ENCODE measurements at regions not wholly inside any gene's neighbourhood (a gene's known extent, or its start where the extent isn't known, plus 50 kb on each side); places are given as distances from the start of the nearest gene placed in this dataset.

DNA sequence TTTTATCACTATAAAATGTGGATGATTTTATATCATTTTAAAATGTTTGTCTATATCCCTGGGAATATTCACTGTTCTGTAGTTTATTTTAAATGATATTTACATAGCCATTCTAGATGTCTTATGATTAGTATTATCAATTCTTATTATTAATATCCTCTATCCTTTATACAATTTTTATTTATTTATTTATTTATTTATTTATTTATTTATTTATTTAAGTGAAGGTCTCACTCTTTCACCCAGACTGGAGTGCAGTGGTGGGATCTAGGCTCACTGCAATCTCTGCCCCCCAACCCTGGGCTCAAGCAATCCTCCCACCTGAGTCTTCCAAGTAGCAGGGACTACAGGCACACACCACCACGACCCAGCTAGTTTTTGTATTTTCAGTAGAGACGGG is 1848.9 kb downstream of the EFNA5 start:
- peaks cover 0 to 31% (median 4%) of the 10 kb centered on the region in 9 donors for H3K9me3 Mint-ChIP-seq
- no peak for DNase-seq
- H3K4me1 Mint-ChIP-seq: no peaks in the 10 kb centered on the region
- ATAC-seq: no peak
- no peak overlapping the region for H3K4me3 Mint-ChIP-seq
- POLR2A ChIA-PET: no interaction called here
- no peaks in the 10 kb centered on the region for H3K36me3 Mint-ChIP-seq
- H3K27me3 Mint-ChIP-seq: no peaks in the 10 kb centered on the region
- no peak overlapping the region for H3K27ac Mint-ChIP-seq

DNA sequence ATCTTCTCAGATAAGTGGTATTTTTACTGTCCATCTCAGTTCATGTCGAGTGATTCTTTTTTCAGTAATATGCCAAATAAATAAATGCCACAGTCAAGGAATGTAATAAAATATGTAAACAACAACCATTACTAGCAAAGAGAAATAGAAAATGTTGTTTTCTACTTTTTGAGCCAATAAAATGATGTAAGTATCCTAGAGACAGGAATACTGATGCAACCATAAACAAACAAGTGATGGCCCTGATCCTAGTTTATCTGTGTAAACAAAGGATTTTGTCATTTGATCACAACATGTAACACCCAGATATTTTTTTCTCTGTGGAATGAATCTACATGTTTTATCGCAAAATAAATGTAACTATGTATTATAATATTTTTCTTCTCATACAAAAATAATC is 1852.8 kb downstream of the EFNA5 start:
- Mint-ChIP-seq H3K4me3 (no peak overlapping the region), H3K4me1 (no peaks in the 10 kb centered on the region), H3K27ac (no peak overlapping the region), H3K9me3 (peaks cover 0 to 21% (median 4%) of the 10 kb centered on the region in 9 donors), H3K27me3 (no peaks in the 10 kb centered on the region), H3K36me3 (no peaks in the 10 kb centered on the region)
- ATAC-seq (no peak), DNase-seq (no peak)
- POLR2A ChIA-PET: no interaction called here

DNA sequence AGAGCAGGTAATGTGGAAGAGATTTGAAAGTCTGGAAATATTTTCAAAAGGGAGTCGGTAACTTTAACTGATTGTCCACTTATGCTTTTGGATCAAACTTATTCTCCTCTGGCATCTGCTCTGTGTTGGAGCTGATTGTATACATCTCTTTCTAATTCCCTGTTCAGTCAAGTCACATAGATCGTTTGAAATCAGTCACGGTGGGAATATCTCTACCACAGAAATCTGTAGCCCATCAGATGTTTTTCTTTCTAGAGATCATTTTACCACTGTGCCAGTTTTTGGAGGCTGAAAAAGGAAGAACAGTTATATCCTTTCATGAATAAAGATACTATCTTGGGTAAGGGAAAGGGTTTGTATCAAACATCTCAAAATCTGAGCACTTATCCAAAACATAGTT is 1853.3 kb downstream of the EFNA5 start:
- Mint-ChIP-seq H3K27ac (no peak overlapping the region), H3K9me3 (peaks cover 0 to 21% (median 4%) of the 10 kb centered on the region in 9 donors), H3K4me3 (no peak overlapping the region), H3K4me1 (no peaks in the 10 kb centered on the region), H3K36me3 (no peaks in the 10 kb centered on the region), H3K27me3 (no peaks in the 10 kb centered on the region)
- POLR2A ChIA-PET: no interaction called here
- DNase-seq: no peak
- no peak for ATAC-seq

DNA sequence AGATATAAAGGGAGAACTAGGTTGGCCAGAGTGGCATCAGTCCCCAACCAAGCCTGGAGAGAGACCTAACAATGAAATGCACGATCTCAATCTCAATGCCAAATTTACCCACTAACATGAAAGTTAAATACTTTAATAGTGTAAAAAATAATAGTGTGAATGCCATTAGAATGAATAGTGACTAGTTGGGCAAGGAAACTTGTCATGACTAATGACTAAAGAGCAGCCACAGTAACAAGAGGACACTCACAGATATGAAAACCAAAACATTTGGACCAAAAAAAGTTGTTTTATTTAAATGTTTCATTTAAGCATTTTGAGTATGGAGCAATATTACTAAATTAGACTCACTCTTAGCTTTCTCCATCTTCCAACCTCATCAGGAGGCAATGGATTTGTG is 1853.8 kb downstream of the EFNA5 start:
- H3K4me3 Mint-ChIP-seq: no peak overlapping the region
- no peak for DNase-seq
- POLR2A ChIA-PET: no interaction called here
- H3K36me3 Mint-ChIP-seq: no peaks in the 10 kb centered on the region
- H3K4me1 Mint-ChIP-seq: no peaks in the 10 kb centered on the region
- H3K9me3 Mint-ChIP-seq: peaks cover 0 to 21% (median 4%) of the 10 kb centered on the region in 9 donors
- H3K27ac Mint-ChIP-seq: no peak overlapping the region
- no peaks in the 10 kb centered on the region for H3K27me3 Mint-ChIP-seq
- no peak for ATAC-seq

DNA sequence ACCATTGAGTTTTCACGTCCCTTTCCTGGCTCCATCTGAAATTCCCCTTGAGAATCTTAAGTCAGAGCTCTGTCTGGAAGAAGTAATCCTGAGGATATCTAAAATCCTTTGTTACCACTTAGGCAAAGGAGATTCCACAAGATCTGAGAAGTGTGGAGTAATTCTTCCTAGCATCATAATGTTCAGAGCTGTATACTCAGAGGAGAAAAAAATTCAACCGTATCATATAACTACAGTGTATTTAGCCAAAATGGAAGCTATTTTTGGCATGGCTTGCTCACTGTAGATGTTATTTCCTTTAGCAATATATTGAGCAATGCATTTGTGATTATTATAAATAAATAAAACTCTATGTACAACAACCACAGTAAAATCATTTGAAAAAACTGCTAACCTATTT is 1858.4 kb downstream of the EFNA5 start:
- Mint-ChIP-seq H3K4me3 (no peak overlapping the region), H3K4me1 (no peaks in the 10 kb centered on the region), H3K27me3 (no peaks in the 10 kb centered on the region), H3K36me3 (no peaks in the 10 kb centered on the region), H3K9me3 (peaks cover 0 to 33% (median 6%) of the 10 kb centered on the region in 9 donors), H3K27ac (no peak overlapping the region)
- no peak for ATAC-seq
- POLR2A ChIA-PET: no interaction called here
- no peak for DNase-seq

DNA sequence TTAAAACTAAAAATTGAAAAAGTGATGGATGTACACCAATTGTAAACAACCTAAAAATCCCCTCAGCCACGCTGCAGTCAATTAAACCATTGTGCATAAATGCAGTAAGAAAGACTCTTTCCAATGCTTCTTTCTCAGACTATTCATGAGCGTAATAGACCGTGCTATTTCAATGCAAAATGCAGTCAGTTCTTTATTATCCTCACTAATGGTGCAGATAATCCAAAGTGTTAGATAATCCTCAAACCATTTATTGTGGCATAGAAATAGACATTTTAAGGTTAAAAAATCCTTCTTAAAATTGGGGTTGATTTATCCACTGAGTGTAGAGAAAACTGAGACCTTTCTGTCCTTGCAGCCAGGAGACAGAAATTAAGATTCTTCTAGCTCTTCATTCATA is 1862.8 kb downstream of the EFNA5 start:
- POLR2A ChIA-PET: no interaction called here
- H3K27ac Mint-ChIP-seq: no peak overlapping the region
- H3K9me3 Mint-ChIP-seq: peaks cover 10 to 39% (median 16%) of the 10 kb centered on the region in 9 donors
- peaks cover 0 to 7% (median 0%) of the 10 kb centered on the region in 3 donors for H3K36me3 Mint-ChIP-seq
- DNase-seq (no peak), ATAC-seq (no peak)
- H3K4me3 Mint-ChIP-seq: no peak overlapping the region
- no peaks in the 10 kb centered on the region for H3K4me1 Mint-ChIP-seq
- no peaks in the 10 kb centered on the region for H3K27me3 Mint-ChIP-seq

DNA sequence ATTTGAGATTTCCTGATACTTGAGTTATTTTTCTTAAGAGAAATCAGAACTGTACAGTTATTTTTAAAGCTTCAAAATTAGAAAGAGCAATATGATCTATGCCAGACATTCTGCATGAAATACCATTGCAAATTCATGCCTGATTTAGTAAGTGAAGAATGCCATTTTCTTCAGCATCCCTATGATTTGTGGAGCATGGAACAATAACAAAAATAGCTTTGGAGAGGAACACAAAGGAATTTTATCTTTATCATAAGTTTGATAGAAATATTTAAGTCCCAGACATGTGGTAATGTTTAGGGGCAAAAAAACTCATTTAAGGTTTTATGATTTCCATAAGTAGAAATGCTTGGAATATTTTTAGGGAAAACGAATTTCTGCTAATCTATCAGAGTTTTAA is 1863.4 kb downstream of the EFNA5 start:
- Mint-ChIP-seq H3K4me3 (no peak overlapping the region), H3K27me3 (no peaks in the 10 kb centered on the region), H3K4me1 (no peaks in the 10 kb centered on the region), H3K27ac (no peak overlapping the region), H3K9me3 (peaks cover 11 to 42% (median 18%) of the 10 kb centered on the region in 9 donors), H3K36me3 (peaks cover 0 to 7% (median 0%) of the 10 kb centered on the region in 3 donors)
- no peak for ATAC-seq
- DNase-seq: no peak
- POLR2A ChIA-PET: no interaction called here

DNA sequence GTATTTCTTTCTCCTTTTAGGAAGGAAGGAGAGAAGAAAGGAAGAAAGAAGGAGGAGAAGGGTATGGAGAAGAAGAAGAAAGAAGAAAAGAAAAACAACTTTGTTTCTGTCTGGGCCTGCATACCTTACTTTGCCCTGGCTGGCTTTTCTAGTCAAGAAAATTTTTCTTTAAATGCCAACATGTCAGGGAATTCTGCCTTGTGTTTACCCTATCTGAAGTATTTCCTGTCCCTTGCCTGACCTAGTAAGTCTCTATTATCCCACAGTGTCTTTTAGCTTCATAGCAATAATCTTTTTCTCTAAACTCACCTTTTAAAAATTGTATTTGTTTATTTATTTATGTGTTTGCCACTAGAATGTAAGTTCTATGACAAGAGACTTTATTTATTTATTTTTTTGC is 1864.1 kb downstream of the EFNA5 start:
- POLR2A ChIA-PET: no interaction called here
- Mint-ChIP-seq H3K4me1 (no peaks in the 10 kb centered on the region), H3K9me3 (peaks cover 11 to 46% (median 23%) of the 10 kb centered on the region in 9 donors), H3K27ac (no peak overlapping the region), H3K36me3 (peaks cover 0 to 7% (median 0%) of the 10 kb centered on the region in 3 donors), H3K4me3 (no peak overlapping the region), H3K27me3 (no peaks in the 10 kb centered on the region)
- DNase-seq (no peak), ATAC-seq (no peak)

DNA sequence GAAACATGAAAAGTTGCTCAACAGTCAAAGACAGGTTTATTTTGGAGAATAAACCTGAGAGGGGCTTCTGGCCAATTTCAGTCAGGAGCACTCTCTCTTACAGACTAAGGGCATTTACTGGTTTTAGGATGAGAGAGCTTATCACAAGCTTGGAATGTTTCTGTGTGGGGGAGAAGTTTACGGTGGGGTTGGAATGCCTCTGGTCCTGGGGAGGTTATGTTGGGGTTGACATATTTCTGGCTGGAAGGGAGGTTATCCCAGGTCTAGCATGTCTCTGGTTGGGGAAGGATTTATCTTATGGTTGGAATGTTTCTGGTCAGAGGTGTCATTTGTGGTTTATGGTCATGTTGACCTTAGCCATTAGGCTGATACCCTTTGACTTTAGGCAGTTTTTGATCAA is 1867.3 kb downstream of the EFNA5 start:
- H3K4me1 Mint-ChIP-seq: no peaks in the 10 kb centered on the region
- H3K9me3 Mint-ChIP-seq: peaks cover 10 to 32% (median 21%) of the 10 kb centered on the region in 9 donors
- DNase-seq (no peak), ATAC-seq (no peak)
- POLR2A ChIA-PET: no interaction called here
- no peaks in the 10 kb centered on the region for H3K27me3 Mint-ChIP-seq
- peaks cover 0 to 15% (median 0%) of the 10 kb centered on the region in 3 donors for H3K36me3 Mint-ChIP-seq
- no peak overlapping the region for H3K27ac Mint-ChIP-seq
- H3K4me3 Mint-ChIP-seq: no peak overlapping the region

DNA sequence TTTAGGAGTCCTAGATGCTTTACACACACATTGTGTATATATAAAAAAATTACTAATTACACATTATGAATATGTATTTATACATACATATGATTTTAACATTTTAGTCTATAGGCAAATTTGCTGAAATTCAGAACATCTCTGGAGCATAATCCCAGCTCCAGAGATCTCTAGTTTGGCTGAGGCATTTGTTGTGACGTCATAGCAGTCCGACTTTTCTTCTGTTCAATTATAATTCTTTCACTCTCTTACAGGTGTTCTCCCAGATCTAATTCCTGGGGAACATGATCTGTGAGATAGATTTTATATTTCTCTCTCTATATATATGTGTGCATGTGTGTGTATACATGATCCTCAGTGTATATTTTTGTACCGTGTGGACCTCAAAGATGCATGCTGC is 1876.2 kb downstream of the EFNA5 start:
- H3K27ac Mint-ChIP-seq: no peak overlapping the region

DNA sequence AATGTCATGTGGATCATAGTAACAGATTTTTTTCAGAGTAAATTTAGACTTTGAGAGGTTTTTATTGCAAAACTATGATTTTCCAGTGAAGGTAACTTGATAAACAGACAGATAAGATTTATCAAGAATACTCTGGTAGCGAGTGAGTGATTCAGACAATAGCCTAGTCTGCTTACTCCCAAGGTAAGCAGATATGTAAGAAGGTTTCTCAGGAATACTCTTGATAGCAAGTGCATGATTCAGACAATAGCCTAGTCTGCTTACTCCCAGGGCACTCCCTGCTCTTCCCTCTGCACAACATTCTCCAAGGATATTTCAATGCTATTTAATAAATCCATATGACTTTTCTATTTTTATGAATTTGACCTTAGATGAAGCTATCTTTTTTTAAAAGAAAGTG is 1881.5 kb downstream of the EFNA5 start:
- H3K27me3 Mint-ChIP-seq: no peaks in the 10 kb centered on the region
- no peaks in the 10 kb centered on the region for H3K36me3 Mint-ChIP-seq
- ATAC-seq (no peak), DNase-seq (no peak)
- no peak overlapping the region for H3K4me3 Mint-ChIP-seq
- POLR2A ChIA-PET: no interaction called here
- H3K27ac Mint-ChIP-seq: no peak overlapping the region
- no peaks in the 10 kb centered on the region for H3K4me1 Mint-ChIP-seq
- peaks cover 0 to 9% (median 0%) of the 10 kb centered on the region in 9 donors for H3K9me3 Mint-ChIP-seq

More for the DNA sequence above, 1876.2 kb downstream of the EFNA5 start:
- H3K4me3 Mint-ChIP-seq: no peak overlapping the region
- POLR2A ChIA-PET: no interaction called here
- no peaks in the 10 kb centered on the region for H3K27me3 Mint-ChIP-seq
- peaks cover 0 to 3% (median 0%) of the 10 kb centered on the region in 3 donors for H3K36me3 Mint-ChIP-seq
- ATAC-seq (no peak), DNase-seq (no peak)
- peaks cover 0 to 7% (median 0%) of the 10 kb centered on the region in 9 donors for H3K9me3 Mint-ChIP-seq
- no peaks in the 10 kb centered on the region for H3K4me1 Mint-ChIP-seq

DNA sequence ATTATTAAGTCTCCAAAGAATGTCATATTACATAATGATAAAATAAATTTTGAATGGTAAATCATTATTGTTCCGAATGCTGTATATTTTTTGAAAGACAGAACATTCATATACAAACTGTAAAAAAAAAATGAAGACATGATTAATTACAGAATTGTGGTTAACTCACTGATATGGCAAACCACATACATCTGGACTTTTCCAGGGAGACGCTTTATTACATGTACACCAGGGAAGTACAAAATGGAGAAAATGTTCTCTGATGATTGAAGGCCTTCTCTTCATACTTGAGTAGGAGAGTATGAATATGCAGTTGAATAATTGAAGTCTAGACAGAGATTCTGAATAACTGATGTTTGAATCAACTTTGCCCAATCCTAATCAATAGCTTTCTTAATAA is 1886.9 kb downstream of the EFNA5 start:
- no peaks in the 10 kb centered on the region for H3K36me3 Mint-ChIP-seq
- no peak overlapping the region for H3K4me3 Mint-ChIP-seq
- no peak for DNase-seq
- no peaks in the 10 kb centered on the region for H3K27me3 Mint-ChIP-seq
- no peaks in the 10 kb centered on the region for H3K4me1 Mint-ChIP-seq
- H3K9me3 Mint-ChIP-seq: peaks cover 0 to 15% (median 0%) of the 10 kb centered on the region in 9 donors
- POLR2A ChIA-PET: no interaction called here
- ATAC-seq: no peak
- H3K27ac Mint-ChIP-seq: no peak overlapping the region

DNA sequence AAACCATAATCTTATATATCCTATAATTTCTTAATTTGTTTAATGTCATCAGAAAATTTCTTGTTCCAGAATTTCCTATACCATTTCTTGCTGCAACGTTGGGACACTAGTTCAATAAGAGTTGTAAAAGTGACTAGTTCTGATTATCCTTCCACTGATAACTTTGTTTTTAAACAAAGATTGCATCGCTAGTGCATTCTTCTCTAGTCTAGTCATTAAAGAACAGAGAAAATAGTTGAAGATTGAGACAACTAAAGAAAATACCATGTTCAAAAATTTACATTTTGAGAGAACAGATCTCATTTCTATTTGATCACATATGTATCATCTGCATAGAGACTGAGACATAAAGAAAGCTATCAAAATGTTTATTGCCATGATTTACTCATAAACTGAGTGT is 1888.2 kb downstream of the EFNA5 start:
- Mint-ChIP-seq H3K36me3 (no peaks in the 10 kb centered on the region), H3K9me3 (peaks cover 0 to 15% (median 0%) of the 10 kb centered on the region in 9 donors), H3K27ac (no peak overlapping the region), H3K4me1 (no peaks in the 10 kb centered on the region), H3K4me3 (no peak overlapping the region), H3K27me3 (no peaks in the 10 kb centered on the region)
- no peak for DNase-seq
- POLR2A ChIA-PET: no interaction called here
- no peak for ATAC-seq

DNA sequence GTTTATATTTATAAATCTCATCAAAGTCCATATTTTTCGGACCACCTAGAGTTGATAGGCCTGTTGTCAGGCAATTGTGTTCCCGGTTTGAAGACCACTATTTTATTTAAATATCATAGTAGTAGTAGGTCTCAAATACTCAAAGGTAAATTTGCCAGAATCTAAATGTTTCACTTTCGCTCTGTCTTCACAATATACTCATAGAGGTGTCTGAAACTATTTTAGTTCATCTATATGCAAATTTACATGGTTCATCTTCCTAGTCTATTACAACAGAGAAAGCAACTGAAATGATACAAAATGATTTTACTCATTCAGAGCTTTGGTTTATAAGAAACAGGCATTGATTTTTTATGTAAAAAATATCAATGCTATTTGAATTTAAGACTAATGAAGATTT is 1897.5 kb downstream of the EFNA5 start:
- peaks cover 0 to 33% (median 4%) of the 10 kb centered on the region in 9 donors for H3K9me3 Mint-ChIP-seq
- H3K27me3 Mint-ChIP-seq: no peaks in the 10 kb centered on the region
- no peaks in the 10 kb centered on the region for H3K4me1 Mint-ChIP-seq
- no peak for DNase-seq
- H3K4me3 Mint-ChIP-seq: no peak overlapping the region
- no peak overlapping the region for H3K27ac Mint-ChIP-seq
- POLR2A ChIA-PET: no interaction called here
- H3K36me3 Mint-ChIP-seq: no peaks in the 10 kb centered on the region
- ATAC-seq: no peak

Measured in naive thymus-derived CD8-positive, alpha-beta T cell (primary cell).